Thyroid gland (tissue), 4 donors: ENCODE measurements at regions not wholly inside any gene's neighbourhood (a gene's known extent, or its start where the extent isn't known, plus 50 kb on each side); places are given as distances from the start of the nearest gene placed in this dataset.

Experiments
- POLR2A ChIP-seq, 2 donors: fragments of 450-650 bp; IDR thresholded peaks; one replicate each; pipeline ENCODE4 v1.6.1; 2017; ENCODE audit warnings: antibody characterized with exemption in 2 of 2, mild to moderate bottlenecking in 2 of 2, moderate library complexity in 1 of 2
- TF ChIP-seq, protein P1 (sequence below), 6 experiments: fragments of 200-600 bp in 3 of 6; fragments of 450-650 bp in 3 of 6; sonication (generic) in 3 of 6; IDR thresholded peaks; one replicate each; pipeline ENCODE4 v1.5.1; 2016 to 2019; ENCODE audit warnings: antibody characterized with exemption in 6 of 6, mild to moderate bottlenecking in 2 of 6, inconsistent platforms in 1 of 6, moderate library complexity in 1 of 6

DNA sequence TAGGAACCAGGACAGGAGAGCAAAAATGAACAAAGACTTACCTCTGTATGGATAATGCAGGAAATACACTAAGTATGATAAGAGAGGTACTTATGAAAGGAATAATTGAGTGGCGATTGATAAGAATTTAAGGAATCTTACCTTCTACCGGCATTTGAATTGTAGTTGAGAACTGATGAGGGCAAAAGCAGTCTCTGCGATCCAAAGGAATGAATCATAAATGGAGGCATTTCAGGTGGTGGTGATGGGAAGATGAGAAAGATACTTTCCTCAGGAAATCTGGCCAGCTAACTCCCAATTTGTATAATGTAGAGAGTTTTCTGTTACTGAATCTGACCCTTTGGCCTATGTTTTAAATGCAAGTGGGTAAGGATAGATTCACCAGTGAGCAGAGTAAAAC lies 71.9 kb upstream of the C11orf87 start:
- TF ChIP-seq, protein P1, sequence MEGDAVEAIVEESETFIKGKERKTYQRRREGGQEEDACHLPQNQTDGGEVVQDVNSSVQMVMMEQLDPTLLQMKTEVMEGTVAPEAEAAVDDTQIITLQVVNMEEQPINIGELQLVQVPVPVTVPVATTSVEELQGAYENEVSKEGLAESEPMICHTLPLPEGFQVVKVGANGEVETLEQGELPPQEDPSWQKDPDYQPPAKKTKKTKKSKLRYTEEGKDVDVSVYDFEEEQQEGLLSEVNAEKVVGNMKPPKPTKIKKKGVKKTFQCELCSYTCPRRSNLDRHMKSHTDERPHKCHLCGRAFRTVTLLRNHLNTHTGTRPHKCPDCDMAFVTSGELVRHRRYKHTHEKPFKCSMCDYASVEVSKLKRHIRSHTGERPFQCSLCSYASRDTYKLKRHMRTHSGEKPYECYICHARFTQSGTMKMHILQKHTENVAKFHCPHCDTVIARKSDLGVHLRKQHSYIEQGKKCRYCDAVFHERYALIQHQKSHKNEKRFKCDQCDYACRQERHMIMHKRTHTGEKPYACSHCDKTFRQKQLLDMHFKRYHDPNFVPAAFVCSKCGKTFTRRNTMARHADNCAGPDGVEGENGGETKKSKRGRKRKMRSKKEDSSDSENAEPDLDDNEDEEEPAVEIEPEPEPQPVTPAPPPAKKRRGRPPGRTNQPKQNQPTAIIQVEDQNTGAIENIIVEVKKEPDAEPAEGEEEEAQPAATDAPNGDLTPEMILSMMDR (IDR thresholded peaks at IDR 0.05): no peak
- no peak for TF ChIP-seq POLR2A (IDR thresholded peaks at IDR 0.05)
